Liver (tissue), 3 donors: ENCODE measurements at regions not wholly inside any gene's neighbourhood (a gene's known extent, or its start where the extent isn't known, plus 50 kb on each side); places are given as distances from the start of the nearest gene placed in this dataset.

Experiments used
- CTCF ChIP-seq: fragments of 150-350 bp; IDR thresholded peaks from 2 replicates; pipeline ENCODE4 v1.5.1; 2017; ENCODE audit warnings: improper control_type of control experiment, low read depth, low read length; ENCODE audit not compliant: missing input control
- EGR1 ChIP-seq, 2 donors: IDR thresholded peaks; 2 replicates each; pipeline ENCODE4 v1.6.1; 2016 to 2018; ENCODE audit warnings: antibody characterized with exemption in 2 of 2, low read depth in 2 of 2
- MAX ChIP-seq: IDR thresholded peaks from 2 replicates; pipeline ENCODE4 v1.6.1; 2016; ENCODE audit warnings: antibody characterized with exemption
- REST ChIP-seq: IDR thresholded peaks from 2 replicates; pipeline ENCODE4 v1.6.1; 2016; ENCODE audit warnings: antibody characterized with exemption, mild to moderate bottlenecking
- RXRA ChIP-seq, 2 donors: IDR thresholded peaks; 2 replicates each; pipeline ENCODE4 v1.6.1; 2017 to 2018; ENCODE audit warnings: antibody characterized with exemption in 2 of 2, mild to moderate bottlenecking in 1 of 2
- SP1 ChIP-seq: IDR thresholded peaks from 2 replicates; pipeline ENCODE4 v1.6.1; 2018; ENCODE audit warnings: antibody characterized with exemption, mild to moderate bottlenecking
- TAF1 ChIP-seq: conservative IDR thresholded peaks from 2 replicates; pipeline ENCODE4 v1.6.1; 2016; ENCODE audit warnings: antibody characterized with exemption, mild to moderate bottlenecking
- YY1 ChIP-seq: IDR thresholded peaks from 2 replicates; pipeline ENCODE4 v1.6.1; 2016; ENCODE audit warnings: antibody characterized with exemption, mild to moderate bottlenecking
- donor health status: healthy.
- donor health status: healthy.

GRCh38 chr7:130929896-130930659, 196.1 kb upstream of the KLF14 start:
- TF ChIP-seq CTCF (no peak), TAF1 (no peak), EGR1 (IDR thresholded peaks at IDR 0.05; ENCODE audit: low read depth in 2 of 2) (no peak), REST (no peak), SP1 (no peak), MAX (no peak), YY1 (no peak), RXRA (IDR thresholded peaks at IDR 0.05) (no peak)
